Endometrium (tissue), 2 donors: ENCODE measurements at regions not wholly inside any gene's neighbourhood (a gene's known extent, or its start where the extent isn't known, plus 50 kb on each side); places are given as distances from the start of the nearest gene placed in this dataset.
"Not testable (repeated sequence)": the region's sequence is repeated elsewhere in the genome, so short reads cannot be mapped to it uniquely, and the experiment has no call there.

Experiments
- FAIRE-seq: peaks from 2 replicates; lab custom pipeline; 2012; peaks lifted over from hg19 to GRCh38; lab: Jason Lieb, UNC
- donor health status: control.
- donor health status: control.

- no peak for FAIRE-seq
Measured at GRCh38 chr18:3328532-3328931, 66.6 kb downstream of the MYL12B start.

- no peak for FAIRE-seq
Measured at GRCh38 chr18:3329471-3329870, 67.5 kb downstream of the MYL12B start.

GRCh38 chr18:3329872-3330271, 67.9 kb downstream of the MYL12B start:
- no peak for FAIRE-seq

GRCh38 chr18:3330622-3331021, 68.7 kb downstream of the MYL12B start:
- no peak for FAIRE-seq

- FAIRE-seq = no peak
Measured at GRCh38 chr18:3332376-3332775, 70.4 kb downstream of the MYL12B start.

DNA sequence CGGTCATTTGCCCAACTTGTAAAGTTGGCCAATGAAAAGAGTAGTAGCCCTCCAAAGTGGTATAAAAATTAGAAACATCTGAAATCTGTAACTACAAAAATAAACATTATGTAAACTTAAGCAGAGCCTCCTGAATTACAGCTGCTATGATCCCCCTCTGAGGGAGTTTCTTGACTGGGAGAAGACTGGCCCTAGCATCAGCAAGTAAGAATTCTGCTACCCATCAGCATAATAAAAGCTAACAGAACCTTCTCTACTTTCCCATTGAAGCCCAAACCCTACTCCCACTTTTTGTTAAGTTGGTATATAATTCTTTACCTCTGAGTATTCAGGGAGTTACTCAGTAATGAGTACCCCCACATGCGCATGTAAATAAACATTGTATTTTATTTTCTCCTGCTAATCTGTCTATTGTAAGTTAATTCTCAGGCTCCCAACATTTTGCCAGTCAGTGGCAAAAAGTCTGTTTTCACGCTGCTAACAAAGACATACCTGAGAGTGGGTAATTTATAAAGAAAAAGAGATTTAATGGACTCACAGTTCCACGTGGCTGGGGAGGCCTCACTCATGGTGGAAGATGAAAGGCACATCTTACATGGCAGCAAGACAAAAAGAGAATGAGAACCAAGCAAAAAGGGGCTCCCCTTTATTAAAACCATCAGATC, 71.3 kb downstream of the MYL12B start:
- no peak for FAIRE-seq

- no peak for FAIRE-seq
Measured at GRCh38 chr18:3333721-3334386, 71.9 kb downstream of the MYL12B start.

DNA sequence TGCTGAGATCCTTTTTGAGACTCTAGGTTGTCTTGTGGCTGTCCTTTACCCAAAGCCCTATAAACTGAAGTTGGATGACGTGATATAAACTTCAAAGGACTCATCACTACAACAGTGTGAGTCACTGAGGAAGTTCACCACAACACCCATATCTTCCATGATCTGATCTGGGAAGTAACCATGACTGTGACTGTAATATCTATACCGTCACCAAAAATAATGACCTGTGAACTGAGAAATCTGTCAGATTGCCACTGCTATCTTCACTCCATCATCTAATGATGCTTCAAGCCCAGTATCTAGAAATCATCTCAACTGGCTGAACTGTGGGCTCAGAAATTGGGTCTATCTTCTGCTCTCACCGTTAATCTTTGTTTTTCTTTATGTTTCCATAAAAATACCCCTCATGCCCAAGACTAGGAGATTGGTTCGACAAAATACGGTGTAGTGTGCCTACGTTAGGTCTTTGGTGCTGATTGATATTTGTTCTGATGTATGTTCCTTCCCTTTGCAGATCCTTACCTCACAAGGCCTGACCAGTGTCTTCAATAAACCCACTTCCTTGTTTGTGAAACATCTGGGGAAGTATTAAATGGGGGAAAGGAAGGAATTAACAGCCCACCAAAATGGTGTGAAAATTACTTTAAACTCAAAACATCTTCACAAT, 78.2 kb downstream of the MYL12B start:
- FAIRE-seq = no peak

DNA sequence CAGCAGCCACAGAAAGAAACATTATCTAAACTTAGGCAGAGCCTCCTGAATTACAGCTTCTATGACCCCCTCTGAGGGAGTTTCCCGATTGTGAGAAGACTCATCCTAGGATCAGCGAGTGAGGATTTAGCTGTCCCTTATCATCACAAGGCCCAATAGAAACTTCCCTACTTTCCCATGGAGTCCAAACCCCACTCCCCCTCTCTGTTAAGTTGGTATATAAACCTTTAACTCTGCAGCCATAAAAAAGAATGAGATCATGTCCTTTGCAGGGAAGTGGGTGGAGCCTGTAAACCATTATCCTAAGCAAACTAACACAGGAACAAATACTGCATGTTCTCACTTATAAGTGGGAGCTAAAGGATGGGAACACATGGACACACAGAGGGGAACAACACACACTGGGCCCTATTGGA, 78.8 kb downstream of the MYL12B start:
- FAIRE-seq = no peak

DNA sequence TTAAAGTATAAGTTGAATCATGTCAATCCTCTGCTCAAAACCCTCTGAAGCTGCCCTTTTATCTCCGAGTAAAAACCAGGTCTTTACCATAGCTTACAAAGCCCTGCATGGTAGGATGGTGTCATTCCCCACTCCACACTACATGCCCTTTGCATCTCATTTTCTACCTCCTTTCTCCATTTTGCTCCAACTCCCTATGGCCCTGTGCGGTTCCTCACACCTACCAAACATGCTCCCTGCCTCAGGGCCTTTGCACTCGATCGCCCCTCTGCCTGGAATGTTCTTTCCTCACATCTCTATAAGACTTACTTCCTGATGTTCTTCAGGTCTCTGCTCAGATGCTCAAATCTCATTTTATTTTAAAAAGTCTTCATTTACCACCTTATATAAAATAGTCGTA, 80.7 kb downstream of the MYL12B start:
- no peak for FAIRE-seq

DNA sequence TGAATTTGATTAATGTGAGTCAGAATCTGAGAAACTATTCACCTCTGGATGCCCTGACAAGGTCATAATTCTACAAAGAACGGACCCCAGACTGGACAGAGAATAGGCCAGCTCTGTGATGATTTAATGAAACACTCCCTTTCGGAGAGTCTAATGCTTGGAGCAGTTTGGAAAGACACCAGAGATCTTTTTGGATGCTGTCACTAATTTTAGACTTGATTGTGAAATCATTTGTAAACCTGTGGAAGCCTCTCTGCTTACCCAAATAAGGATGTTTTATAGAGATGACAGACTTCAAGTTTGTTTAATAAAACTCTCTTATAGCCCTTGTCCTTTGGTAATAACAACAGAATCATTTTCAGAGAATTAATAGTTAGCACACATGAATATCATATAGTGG, 83.5 kb downstream of the MYL12B start:
- no peak for FAIRE-seq

GRCh38 chr18:3345885-3346284, 84.0 kb downstream of the MYL12B start:
- FAIRE-seq = no peak

- FAIRE-seq = no peak
Measured at GRCh38 chr18:3346487-3346886, 84.6 kb downstream of the MYL12B start.

- FAIRE-seq = no peak
Measured at GRCh38 chr18:3347286-3347803, 85.4 kb downstream of the MYL12B start.

GRCh38 chr18:3348176-3348575, 86.2 kb downstream of the MYL12B start:
- no peak for FAIRE-seq

DNA sequence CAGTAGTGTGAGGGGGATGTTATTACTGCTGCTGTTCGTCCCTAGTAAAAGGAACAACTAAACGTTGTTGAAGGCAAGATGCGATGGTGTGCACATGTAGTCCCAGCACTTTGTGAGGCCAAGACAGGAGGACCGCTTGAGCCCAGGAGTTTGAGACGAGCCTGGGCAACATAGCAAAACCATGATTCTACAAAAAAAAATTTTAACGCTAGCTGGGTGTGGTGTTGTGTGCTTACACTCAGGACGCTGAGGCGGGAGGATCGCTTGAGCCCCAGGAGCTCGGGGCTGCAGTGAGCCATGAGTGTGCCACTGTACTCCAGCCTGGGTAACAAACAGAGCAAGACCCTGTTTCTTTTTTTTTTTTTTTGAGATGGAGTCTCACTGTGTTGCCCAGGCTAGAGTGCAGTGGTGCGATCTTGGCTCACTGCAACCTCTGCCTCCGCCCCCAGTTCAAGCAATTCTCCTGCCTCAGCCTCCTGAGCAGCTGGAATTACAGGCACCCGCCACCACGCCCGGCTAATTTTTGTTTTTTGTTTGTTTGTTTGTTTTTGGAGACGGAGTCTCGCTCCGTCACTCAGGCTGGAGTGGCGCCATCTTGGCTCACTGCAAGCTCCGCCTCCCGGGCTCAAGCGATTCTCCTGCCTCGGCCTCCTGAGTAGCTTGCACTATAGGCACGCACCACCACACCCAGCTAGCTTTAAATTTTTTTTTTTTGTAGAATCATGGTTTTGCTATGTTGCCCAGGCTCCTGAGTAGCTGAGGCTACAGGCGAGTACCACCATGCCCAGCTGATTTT, 87.3 kb downstream of the MYL12B start:
- not testable (repeated sequence) for FAIRE-seq

DNA sequence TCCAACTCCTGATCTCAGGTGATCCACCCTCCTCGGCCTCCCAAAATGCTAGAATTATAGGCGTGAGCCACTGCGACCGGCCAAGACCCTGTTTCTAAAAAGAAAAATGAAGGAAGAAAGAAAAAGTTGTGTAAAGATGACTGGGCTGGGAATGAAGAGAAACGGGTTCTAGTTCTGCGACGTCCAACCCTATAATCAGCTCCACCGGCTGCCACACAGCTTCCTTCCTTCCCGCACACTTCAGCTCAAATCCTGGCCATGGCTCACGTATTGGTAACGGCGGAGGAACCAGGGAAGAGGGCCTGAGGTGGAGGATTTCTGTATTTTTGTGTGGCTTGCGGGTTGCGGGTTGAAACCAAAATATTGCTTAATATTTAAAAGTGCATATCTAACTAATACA, 88.1 kb downstream of the MYL12B start:
- FAIRE-seq = no peak

GRCh38 chr18:3350566-3351527, 88.9 kb downstream of the MYL12B start:
- FAIRE-seq = no peak

GRCh38 chr18:3354506-3354905, 92.6 kb downstream of the MYL12B start:
- FAIRE-seq = no peak

GRCh38 chr18:3356614-3357013, 93.4 kb upstream of the TGIF1 start:
- FAIRE-seq = no peak

DNA sequence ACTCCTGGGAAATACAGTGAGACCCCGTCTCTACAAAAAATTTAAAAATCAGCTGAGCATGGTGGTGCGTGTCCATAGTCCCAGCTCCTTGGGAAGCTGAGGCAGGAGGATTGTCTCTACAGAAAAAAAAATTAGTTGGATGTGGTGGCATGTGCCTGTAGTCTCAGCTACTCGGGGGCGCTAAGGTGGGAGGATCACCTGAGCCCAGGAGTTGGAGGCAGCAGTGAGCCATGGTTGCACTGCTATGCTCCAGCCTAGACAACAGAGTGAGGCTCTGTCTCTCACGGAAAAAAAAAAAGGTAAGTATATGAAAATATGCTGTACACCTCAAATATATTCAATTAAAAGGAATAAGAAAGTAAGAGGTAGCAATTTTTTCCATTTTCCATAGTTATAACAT, 92.5 kb upstream of the TGIF1 start:
- FAIRE-seq = no peak
